HG03064 (cell line): ENCODE measurements at regions not wholly inside any gene's neighbourhood (a gene's known extent, or its start where the extent isn't known, plus 50 kb on each side); places are given as distances from the start of the nearest gene placed in this dataset.
"Not testable (repeated sequence)": the region's sequence is repeated elsewhere in the genome, so short reads cannot be mapped to it uniquely, and the experiment has no call there.

Source experiments
- ATAC-seq: cut with Tn5 transposase; IDR thresholded peaks from one replicate; pipeline ENCODE4 v1.9.1; 2021; ENCODE audit warnings: low read depth; ENCODE audit not compliant: unreplicated experiment

- no peak for ATAC-seq
Observed at GRCh38 chr4:125262502-125262901, 52.3 kb upstream of the FAT4 start.

- no peak for ATAC-seq
Observed at GRCh38 chr4:125262079-125262478, 52.7 kb upstream of the FAT4 start.

GRCh38 chr4:125254106-125254505 lies 60.6 kb upstream of the FAT4 start:
- ATAC-seq: no peak

GRCh38 chr4:125244848-125245450 lies 69.8 kb upstream of the FAT4 start:
- no peak for ATAC-seq

- no peak for ATAC-seq
Observed at GRCh38 chr4:125243789-125244397, 70.9 kb upstream of the FAT4 start.

GRCh38 chr4:125235971-125236370 lies 78.8 kb upstream of the FAT4 start:
- ATAC-seq: no peak

- no peak for ATAC-seq
Observed at GRCh38 chr4:125231661-125232060, 83.1 kb upstream of the FAT4 start.

GRCh38 chr4:125229596-125230058 lies 85.1 kb upstream of the FAT4 start:
- ATAC-seq: no peak

- ATAC-seq: no peak
Observed at GRCh38 chr4:125225806-125226205, 88.9 kb upstream of the FAT4 start.

- no peak for ATAC-seq
Observed at GRCh38 chr4:125200556-125200955, 114.2 kb upstream of the FAT4 start.

GRCh38 chr4:125198916-125199315 lies 115.8 kb upstream of the FAT4 start:
- no peak for ATAC-seq

- ATAC-seq: not testable (repeated sequence)
Observed at GRCh38 chr4:125191874-125192459, 122.8 kb upstream of the FAT4 start.

- ATAC-seq: no peak
Observed at GRCh38 chr4:125191232-125191631, 123.5 kb upstream of the FAT4 start.

GRCh38 chr4:125187226-125188176 lies 127.3 kb upstream of the FAT4 start:
- no peak for ATAC-seq

- ATAC-seq: no peak
Observed at GRCh38 chr4:125184116-125184515, 130.6 kb upstream of the FAT4 start.

GRCh38 chr4:125181804-125182203 lies 133.0 kb upstream of the FAT4 start:
- no peak for ATAC-seq

GRCh38 chr4:125179727-125180126 lies 135.0 kb upstream of the FAT4 start:
- no peak for ATAC-seq

GRCh38 chr4:125169192-125169591 lies 145.6 kb upstream of the FAT4 start:
- ATAC-seq: no peak

GRCh38 chr4:125168531-125168930 lies 146.2 kb upstream of the FAT4 start:
- ATAC-seq: no peak

- ATAC-seq: not testable (repeated sequence)
Observed at GRCh38 chr4:125166012-125166411, 148.7 kb upstream of the FAT4 start.

GRCh38 chr4:125159001-125159400 lies 155.8 kb upstream of the FAT4 start:
- ATAC-seq: no peak
